ENCODE measurements at regions not wholly inside any gene's neighbourhood (a gene's known extent, or its start where the extent isn't known, plus 50 kb on each side); places are given as distances from the start of the nearest gene placed in this dataset.
A peak's percentile ranks its signal among the peaks of the same experiment; 100 is the strongest.

GRCh38 chr7:81606078-81606863 lies 163.6 kb downstream of the HGF start:
- no peak for DNase-seq (ENCODE audit: low read depth)

- DNase-seq (ENCODE audit: low read depth), result no peak
Observed at GRCh38 chr7:81605493-81605892, 164.4 kb downstream of the HGF start.

- DNase-seq (ENCODE audit: low read depth), result no peak
Observed at GRCh38 chr7:81604808-81605174, 165.1 kb downstream of the HGF start.

GRCh38 chr7:81604075-81604807 lies 165.6 kb downstream of the HGF start:
- peak; percentile 52 for DNase-seq (ENCODE audit: low read depth)

- peak; percentile 25 for DNase-seq (ENCODE audit: low read depth)
Observed at GRCh38 chr7:81600608-81601007, 169.2 kb downstream of the HGF start.

GRCh38 chr7:81598951-81599350 lies 170.9 kb downstream of the HGF start:
- DNase-seq (ENCODE audit: low read depth), result no peak

GRCh38 chr7:81594767-81595166 lies 175.1 kb downstream of the HGF start:
- no peak for DNase-seq (ENCODE audit: low read depth)

GRCh38 chr7:81590131-81590530 lies 179.7 kb downstream of the HGF start:
- no peak for DNase-seq (ENCODE audit: low read depth)

- DNase-seq (ENCODE audit: low read depth), result no peak
Observed at GRCh38 chr7:81584667-81585066, 185.2 kb downstream of the HGF start.

GRCh38 chr7:81583882-81584533 lies 185.8 kb downstream of the HGF start:
- no peak for DNase-seq (ENCODE audit: low read depth)

- no peak for DNase-seq (ENCODE audit: low read depth)
Observed at GRCh38 chr7:81583090-81583489, 186.8 kb downstream of the HGF start.

GRCh38 chr7:81577642-81578340 lies 192.1 kb downstream of the HGF start:
- no peak for DNase-seq (ENCODE audit: low read depth)

- DNase-seq (ENCODE audit: low read depth), result peak; percentile 55
Observed at GRCh38 chr7:81574723-81575326, 195.0 kb downstream of the HGF start.

GRCh38 chr7:81573932-81574331 lies 195.9 kb downstream of the HGF start:
- DNase-seq (ENCODE audit: low read depth), result no peak

GRCh38 chr7:81573128-81573527 lies 196.7 kb downstream of the HGF start:
- no peak for DNase-seq (ENCODE audit: low read depth)

GRCh38 chr7:81562581-81562980 lies 207.3 kb downstream of the HGF start:
- DNase-seq (ENCODE audit: low read depth), result no peak

- no peak for DNase-seq (ENCODE audit: low read depth)
Observed at GRCh38 chr7:81560708-81561107, 209.1 kb downstream of the HGF start.

GRCh38 chr7:81549484-81550016 lies 220.3 kb downstream of the HGF start:
- DNase-seq (ENCODE audit: low read depth), result no peak

GRCh38 chr7:81534996-81535395 lies 234.9 kb downstream of the HGF start:
- peak; percentile 26 for DNase-seq (ENCODE audit: low read depth)

GRCh38 chr7:81534446-81534845 lies 235.4 kb downstream of the HGF start:
- DNase-seq (ENCODE audit: low read depth), result peak; percentile 22

- no peak for DNase-seq (ENCODE audit: low read depth)
Observed at GRCh38 chr7:81533931-81534330, 235.9 kb downstream of the HGF start.

GRCh38 chr7:81533426-81533825 lies 236.4 kb downstream of the HGF start:
- no peak for DNase-seq (ENCODE audit: low read depth)

Measured in ELR (cell line).